Stimulated activated CD4-positive, alpha-beta T cell treated with anti-CD3 and anti-CD28 coated beads, Interleukin-15, amount 100 ng/mL, for 24 hours (primary cell): ENCODE measurements at regions not wholly inside any gene's neighbourhood (a gene's known extent, or its start where the extent isn't known, plus 50 kb on each side); places are given as distances from the start of the nearest gene placed in this dataset.

Source experiments
- DNase-seq: peaks from one replicate; pipeline ENCODE4 v3.0.0-alpha.2; 2020

GRCh38 chr4:160127211-160127610, 1024.3 kb downstream of the RAPGEF2 start:
- DNase-seq = no peak

GRCh38 chr4:160129439-160129838, 1026.6 kb downstream of the RAPGEF2 start:
- no peak for DNase-seq

GRCh38 chr4:160136021-160136420, 1033.1 kb downstream of the RAPGEF2 start:
- no peak for DNase-seq

- DNase-seq = no peak
These were observed 1038.3 kb downstream of the RAPGEF2 start for GRCh38 chr4:160141206-160141605.

- DNase-seq = no peak
These were observed 1039.7 kb downstream of the RAPGEF2 start for GRCh38 chr4:160142579-160142978.

- no peak for DNase-seq
These were observed 1040.7 kb downstream of the RAPGEF2 start for GRCh38 chr4:160143574-160143973.

- DNase-seq = no peak
These were observed 1056.6 kb downstream of the RAPGEF2 start for GRCh38 chr4:160159457-160159856.

GRCh38 chr4:160161026-160161425, 1058.1 kb downstream of the RAPGEF2 start:
- no peak for DNase-seq

GRCh38 chr4:160175064-160175643, 1072.3 kb downstream of the RAPGEF2 start:
- no peak for DNase-seq

GRCh38 chr4:160180211-160180610, 1077.3 kb downstream of the RAPGEF2 start:
- DNase-seq = no peak

- DNase-seq = no peak
These were observed 1079.8 kb downstream of the RAPGEF2 start for GRCh38 chr4:160182727-160183126.

- no peak for DNase-seq
These were observed 1082.0 kb downstream of the RAPGEF2 start for GRCh38 chr4:160184884-160185283.

GRCh38 chr4:160193787-160194186, 1090.9 kb downstream of the RAPGEF2 start:
- no peak for DNase-seq

GRCh38 chr4:160194716-160195115, 1091.8 kb downstream of the RAPGEF2 start:
- DNase-seq = no peak

GRCh38 chr4:160202802-160203201, 1099.9 kb downstream of the RAPGEF2 start:
- DNase-seq = no peak

- no peak for DNase-seq
These were observed 1109.2 kb downstream of the RAPGEF2 start for GRCh38 chr4:160212078-160212477.

GRCh38 chr4:160213366-160213765, 1110.5 kb downstream of the RAPGEF2 start:
- no peak for DNase-seq

GRCh38 chr4:160217352-160217751, 1114.5 kb downstream of the RAPGEF2 start:
- DNase-seq = no peak

GRCh38 chr4:160224049-160224448, 1121.2 kb downstream of the RAPGEF2 start:
- no peak for DNase-seq

- DNase-seq = no peak
These were observed 1130.3 kb downstream of the RAPGEF2 start for GRCh38 chr4:160233141-160233540.

GRCh38 chr4:160235285-160235684, 1132.4 kb downstream of the RAPGEF2 start:
- DNase-seq = no peak

- DNase-seq = no peak
These were observed 1132.9 kb downstream of the RAPGEF2 start for GRCh38 chr4:160235771-160236170.

GRCh38 chr4:160238790-160239189, 1135.9 kb downstream of the RAPGEF2 start:
- no peak for DNase-seq

- no peak for DNase-seq
These were observed 1144.3 kb downstream of the RAPGEF2 start for GRCh38 chr4:160247091-160247656.

- no peak for DNase-seq
These were observed 1148.8 kb downstream of the RAPGEF2 start for GRCh38 chr4:160251522-160252170.
